ENCODE measurements at regions not wholly inside any gene's neighbourhood (a gene's known extent, or its start where the extent isn't known, plus 50 kb on each side); places are given as distances from the start of the nearest gene placed in this dataset.
"Not testable (repeated sequence)": the region's sequence is repeated elsewhere in the genome, so short reads cannot be mapped to it uniquely, and the experiment has no call there.

- DNase-seq (ENCODE audit: low read depth) = no peak
Measured at GRCh38 chr2:16189029-16189835, 248.9 kb downstream of the MYCN start.

GRCh38 chr2:16188261-16188890, 248.0 kb downstream of the MYCN start:
- DNase-seq (ENCODE audit: low read depth) = no peak

- no peak for DNase-seq (ENCODE audit: low read depth)
Measured at GRCh38 chr2:16187482-16187817, 247.1 kb downstream of the MYCN start.

- DNase-seq (ENCODE audit: low read depth) = no peak
Measured at GRCh38 chr2:16186661-16187481, 246.5 kb downstream of the MYCN start.

- no peak for DNase-seq (ENCODE audit: low read depth)
Measured at GRCh38 chr2:16185801-16186272, 245.5 kb downstream of the MYCN start.

- no peak for DNase-seq (ENCODE audit: low read depth)
Measured at GRCh38 chr2:16184945-16185660, 244.8 kb downstream of the MYCN start.

- no peak for DNase-seq (ENCODE audit: low read depth)
Measured at GRCh38 chr2:16184341-16184890, 244.1 kb downstream of the MYCN start.

GRCh38 chr2:16183345-16183744, 243.0 kb downstream of the MYCN start:
- no peak for DNase-seq (ENCODE audit: low read depth)

GRCh38 chr2:16182841-16183240, 242.5 kb downstream of the MYCN start:
- DNase-seq (ENCODE audit: low read depth) = no peak

GRCh38 chr2:16182311-16182815, 242.0 kb downstream of the MYCN start:
- not testable (repeated sequence) for DNase-seq (ENCODE audit: low read depth)

GRCh38 chr2:16181741-16182090, 241.4 kb downstream of the MYCN start:
- DNase-seq (ENCODE audit: low read depth) = no peak

- no peak for DNase-seq (ENCODE audit: low read depth)
Measured at GRCh38 chr2:16181062-16181740, 240.9 kb downstream of the MYCN start.

GRCh38 chr2:16180631-16181030, 240.3 kb downstream of the MYCN start:
- DNase-seq (ENCODE audit: low read depth) = no peak

- no peak for DNase-seq (ENCODE audit: low read depth)
Measured at GRCh38 chr2:16179701-16180416, 239.5 kb downstream of the MYCN start.

GRCh38 chr2:16178551-16179130, 238.3 kb downstream of the MYCN start:
- no peak for DNase-seq (ENCODE audit: low read depth)

- DNase-seq (ENCODE audit: low read depth) = no peak
Measured at GRCh38 chr2:16177671-16178180, 237.4 kb downstream of the MYCN start.

- no peak for DNase-seq (ENCODE audit: low read depth)
Measured at GRCh38 chr2:16176971-16177480, 236.7 kb downstream of the MYCN start.

GRCh38 chr2:16175247-16175825, 235.0 kb downstream of the MYCN start:
- no peak for DNase-seq (ENCODE audit: low read depth)

GRCh38 chr2:16174693-16175045, 234.3 kb downstream of the MYCN start:
- no peak for DNase-seq (ENCODE audit: low read depth)

Data from activated T-helper 9 cell treated with anti-CD3 and anti-CD28 coated beads, Interleukin-2, amount 50 U/mL, for 16 hours (primary cell).